Mesenchymal stem cell (in vitro differentiated cells and primary cell): ENCODE measurements at regions not wholly inside any gene's neighbourhood (a gene's known extent, or its start where the extent isn't known, plus 50 kb on each side); places are given as distances from the start of the nearest gene placed in this dataset.
A peak's percentile ranks its signal among the peaks of the same experiment; 100 is the strongest.

Experiments used
- DNase-seq: peaks from one replicate; pipeline ENCODE4 v3.0.0-alpha.2; 2013
- H2AFZ ChIP-seq: one replicate; pipeline ENCODE4 v1.6.1; 2013; ENCODE audit warnings: low read depth, mild to moderate bottlenecking, control low read depth, inconsistent platforms, low read length, moderate library complexity
- H2AK5ac ChIP-seq: 2 replicates; pipeline ENCODE4 v1.6.1; 2013; ENCODE audit warnings: low read length, moderate library complexity, mild to moderate bottlenecking, inconsistent platforms; ENCODE audit not compliant: severe bottlenecking
- H2BK120ac ChIP-seq: one replicate; pipeline ENCODE4 v1.6.1; 2013; ENCODE audit warnings: low read depth, mild to moderate bottlenecking, inconsistent platforms, low read length, moderate library complexity
- H2BK12ac ChIP-seq, 2 experiments: one replicate each; pipeline ENCODE4 v1.6.1; 2013; ENCODE audit warnings: inconsistent platforms in 2 of 2, low read length in 2 of 2, mild to moderate bottlenecking in 2 of 2, moderate library complexity in 2 of 2, control low read depth in 1 of 2
- H2BK15ac ChIP-seq: one replicate; pipeline ENCODE4 v1.6.1; 2013; ENCODE audit warnings: mild to moderate bottlenecking, low read depth, inconsistent platforms; ENCODE audit not compliant: poor library complexity, severe bottlenecking
- H2BK5ac ChIP-seq: 2 replicates; pipeline ENCODE4 v1.6.1; 2013; ENCODE audit warnings: low read depth, mild to moderate bottlenecking, low read length, control low read depth, inconsistent platforms; ENCODE audit not compliant: poor library complexity, severe bottlenecking
- H3K14ac ChIP-seq, 2 experiments: one replicate each; pipeline ENCODE4 v1.6.1; 2013; ENCODE audit warnings: inconsistent platforms in 2 of 2, low read length in 2 of 2, control low read depth in 1 of 2, mild to moderate bottlenecking in 1 of 2, moderate library complexity in 1 of 2
- H3K18ac ChIP-seq, 2 experiments: one replicate each; pipeline ENCODE4 v1.6.1; 2013; ENCODE audit warnings: inconsistent platforms in 2 of 2, low read length in 2 of 2, control low read depth in 1 of 2, low read depth in 1 of 2, mild to moderate bottlenecking in 1 of 2
- H3K23ac ChIP-seq, 2 experiments: one replicate each; pipeline ENCODE4 v1.6.1; 2013; ENCODE audit warnings: inconsistent platforms in 2 of 2, low read length in 2 of 2, mild to moderate bottlenecking in 2 of 2, moderate library complexity in 2 of 2, control low read depth in 1 of 2
- H3K27ac ChIP-seq: 2 replicates; pipeline ENCODE4 v1.5.1; 2013; ENCODE audit warnings: mild to moderate bottlenecking, moderate library complexity, low read length, control low read depth, inconsistent platforms; ENCODE audit not compliant: poor library complexity, severe bottlenecking
- H3K27me3 ChIP-seq, 2 experiments: 2 replicates each; pipeline versions ENCODE4 v1.6.1 to v1.7.0; 2013; ENCODE audit warnings: low read length in 2 of 2, mild to moderate bottlenecking in 2 of 2, moderate library complexity in 2 of 2, control low read depth in 1 of 2, inconsistent platforms in 1 of 2; ENCODE audit not compliant: control insufficient read depth in 1 of 2, insufficient read depth in 1 of 2
- H3K36me3 ChIP-seq, 2 experiments: 2 replicates each; pipeline versions ENCODE4 v1.6.1 to v1.7.0; 2013; ENCODE audit warnings: low read length in 2 of 2, control low read depth in 1 of 2, inconsistent platforms in 1 of 2, low read depth in 1 of 2, mild to moderate bottlenecking in 1 of 2; ENCODE audit not compliant: insufficient read depth in 2 of 2, control insufficient read depth in 1 of 2
- H3K4ac ChIP-seq, 2 experiments: one replicate each; pipeline ENCODE4 v1.6.1; 2013; ENCODE audit warnings: inconsistent platforms in 2 of 2, low read length in 2 of 2, mild to moderate bottlenecking in 2 of 2, moderate library complexity in 2 of 2, control low read depth in 1 of 2, low read depth in 1 of 2
- H3K4me1 ChIP-seq: 2 replicates; pipeline ENCODE4 v1.6.1; 2013; ENCODE audit warnings: low read depth, low read length, control low read depth; ENCODE audit not compliant: control insufficient read depth, insufficient read depth
- H3K4me2 ChIP-seq: 2 replicates; pipeline ENCODE4 v1.6.1; 2013; ENCODE audit warnings: low read length, mild to moderate bottlenecking, inconsistent platforms; ENCODE audit not compliant: poor library complexity, severe bottlenecking
- H3K4me3 ChIP-seq, 2 experiments: 2 replicates each; pipeline versions ENCODE4 v1.5.1 to v1.7.0; 2013; ENCODE audit warnings: low read length in 2 of 2, mild to moderate bottlenecking in 2 of 2, control low read depth in 1 of 2, low read depth in 1 of 2; ENCODE audit not compliant: insufficient read depth in 1 of 2
- H3K79me1 ChIP-seq: replicated peaks from 2 replicates; pipeline ENCODE4 v1.6.1; 2013; ENCODE audit warnings: mild to moderate bottlenecking, control low read depth, low read length, inconsistent platforms; ENCODE audit not compliant: poor library complexity, severe bottlenecking
- H3K9ac ChIP-seq: 2 replicates; pipeline ENCODE4 v1.7.0; 2013; ENCODE audit warnings: mild to moderate bottlenecking, low read length, moderate library complexity
- H3K9me3 ChIP-seq: 2 replicates; pipeline ENCODE4 v1.7.0; 2013; ENCODE audit warnings: mild to moderate bottlenecking, low read length; ENCODE audit not compliant: control insufficient read depth
- H4K8ac ChIP-seq: one replicate; pipeline ENCODE4 v1.6.1; 2013; ENCODE audit warnings: inconsistent platforms, mild to moderate bottlenecking, low read length, moderate library complexity
- H4K91ac ChIP-seq: one replicate; pipeline ENCODE4 v1.6.1; 2013; ENCODE audit warnings: mild to moderate bottlenecking, low read length, inconsistent platforms
- WGBS: methylation state at CpG from one replicate; pipeline ENCODE4 v1.1.7; 2013; ENCODE audit warnings: mixed read lengths; 5-methylcytosine and 5-hydroxymethylcytosine counted together

DNA sequence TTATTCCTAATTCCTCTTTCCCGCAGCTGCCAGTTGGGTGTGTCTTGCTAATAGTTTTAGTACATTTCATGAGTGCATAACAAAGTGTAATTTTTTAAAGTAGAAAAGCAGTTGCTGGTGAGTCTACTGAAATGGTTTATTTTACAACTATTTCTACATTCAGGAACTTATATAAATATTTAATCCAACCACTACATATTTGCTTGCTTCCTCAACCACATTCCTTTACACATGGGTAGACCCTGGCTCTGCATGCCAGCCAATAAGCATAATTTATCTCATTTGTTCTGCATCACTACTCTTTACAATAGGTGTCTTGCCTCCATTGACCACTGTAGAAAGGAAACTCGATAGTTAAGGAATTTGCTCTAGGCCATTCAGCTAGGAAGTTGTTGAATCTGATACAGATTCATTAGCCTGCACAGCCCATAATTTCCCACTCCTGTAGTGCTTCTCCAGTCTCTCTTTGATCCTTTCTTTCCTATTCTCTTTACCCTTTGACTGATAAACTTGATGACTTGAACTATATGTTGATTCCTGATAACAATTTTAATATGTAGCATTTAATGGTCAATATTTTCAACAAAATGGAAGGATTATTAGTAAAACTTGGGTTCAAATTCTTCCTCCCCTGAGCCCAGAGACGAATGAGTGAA is 342.5 kb upstream of the ACTBL2 start:
- H2AFZ ChIP-seq, result no peak overlapping the region
- no peak overlapping the region for H4K8ac ChIP-seq
- H3K79me1 ChIP-seq, result no peaks in the 10 kb centered on the region
- H3K4me3 ChIP-seq, result no peak overlapping the region
- H2BK120ac ChIP-seq, result no peak overlapping the region
- H3K18ac ChIP-seq, result no peak overlapping the region
- H2BK12ac ChIP-seq, result no peak overlapping the region
- H3K14ac ChIP-seq, result no peak overlapping the region
- peak overlapping the region; percentile 99 for H3K27ac ChIP-seq
- peaks cover 3% of the 10 kb centered on the region for H3K4me1 ChIP-seq
- no peaks in the 10 kb centered on the region for H3K36me3 ChIP-seq
- no peak overlapping the region for H4K91ac ChIP-seq
- H3K9me3 ChIP-seq, result peaks cover 16% of the 10 kb centered on the region
- no peak for DNase-seq
- no peak overlapping the region for H3K4ac ChIP-seq
- peak overlapping the region; percentile 93 for H2BK5ac ChIP-seq
- no peak overlapping the region for H2AK5ac ChIP-seq
- H3K9ac ChIP-seq, result no peak overlapping the region
- 63% methylated on average over 1 of the region's 3 CpGs for WGBS
- no peak overlapping the region for H3K4me2 ChIP-seq
- no peak overlapping the region for H3K23ac ChIP-seq
- no peak overlapping the region for H2BK15ac ChIP-seq
- no peaks in the 10 kb centered on the region for H3K27me3 ChIP-seq

DNA sequence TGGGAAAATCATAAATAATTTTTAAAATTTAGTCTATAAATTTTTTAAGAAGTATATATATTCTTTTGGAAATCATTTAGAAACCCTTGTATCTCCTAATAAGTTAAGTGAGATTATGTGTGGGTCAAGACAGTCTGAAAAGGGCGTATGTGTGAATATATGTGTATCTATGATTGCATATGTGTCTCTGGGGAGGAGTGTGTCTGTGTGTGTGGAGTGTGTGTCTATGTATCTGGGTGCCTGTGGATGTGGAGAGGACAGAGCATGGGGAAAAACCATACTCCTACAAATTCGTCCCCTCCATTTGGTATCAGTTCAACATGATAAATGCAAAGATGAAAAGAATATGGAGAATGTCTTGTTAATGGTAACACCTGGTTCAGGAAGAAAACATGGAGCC is 342.0 kb upstream of the ACTBL2 start:
- 95% methylated on average over 1 of the region's 2 CpGs for WGBS
- Histone ChIP-seq H3K27me3 (no peaks in the 10 kb centered on the region), H3K4me3 (no peak overlapping the region), H2AK5ac (peak overlapping the region; percentile 57), H3K4me1 (peaks cover 3% of the 10 kb centered on the region), H3K4ac (no peak overlapping the region), H3K18ac (no peak overlapping the region), H2AFZ (no peak overlapping the region), H3K27ac (peak overlapping the region; percentile 99), H3K4me2 (no peak overlapping the region), H3K14ac (no peak overlapping the region), H3K36me3 (no peaks in the 10 kb centered on the region), H2BK15ac (no peak overlapping the region), H4K8ac (no peak overlapping the region), H4K91ac (no peak overlapping the region), H3K9me3 (peaks cover 21% of the 10 kb centered on the region), H3K79me1 (no peaks in the 10 kb centered on the region), H2BK120ac (no peak overlapping the region), H2BK12ac (no peak overlapping the region), H3K9ac (no peak overlapping the region), H3K23ac (no peak overlapping the region), H2BK5ac (peak overlapping the region; percentile 93)
- no peak for DNase-seq

DNA sequence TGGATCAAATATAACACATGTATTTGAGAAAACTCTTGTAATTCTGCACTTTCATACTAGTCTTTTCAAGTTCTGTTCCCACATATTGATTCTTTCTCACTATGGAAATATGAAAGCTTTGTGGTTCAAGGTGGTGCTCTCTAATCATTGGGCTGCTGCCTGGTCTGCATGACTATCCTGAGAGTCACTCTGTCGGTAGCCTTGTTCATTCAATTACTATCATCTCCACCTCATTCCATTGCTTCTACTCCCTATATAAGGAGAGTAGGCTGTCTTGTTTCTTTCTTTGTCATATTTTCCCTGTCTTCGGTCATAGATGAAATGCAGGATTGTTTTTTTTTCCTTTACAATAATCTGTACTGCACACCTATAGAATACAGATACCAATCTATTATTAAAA is 341.4 kb upstream of the ACTBL2 start:
- peak overlapping the region; percentile 81 for H2BK5ac ChIP-seq
- no peak overlapping the region for H4K8ac ChIP-seq
- no peak for DNase-seq
- H3K27ac ChIP-seq, result peak overlapping the region; percentile 92
- no peak overlapping the region for H3K18ac ChIP-seq
- H3K4me3 ChIP-seq, result no peak overlapping the region
- H3K79me1 ChIP-seq, result no peaks in the 10 kb centered on the region
- H3K4me2 ChIP-seq, result no peak overlapping the region
- no peak overlapping the region for H2BK120ac ChIP-seq
- H2AK5ac ChIP-seq, result no peak overlapping the region
- H4K91ac ChIP-seq, result no peak overlapping the region
- H2BK15ac ChIP-seq, result no peak overlapping the region
- no peak overlapping the region for H3K23ac ChIP-seq
- no CpG with 5 or more reads among the region's 2 CpGs for WGBS
- no peak overlapping the region for H3K4ac ChIP-seq
- peaks cover 22% of the 10 kb centered on the region for H3K9me3 ChIP-seq
- no peak overlapping the region for H2AFZ ChIP-seq
- no peak overlapping the region for H3K9ac ChIP-seq
- no peak overlapping the region for H2BK12ac ChIP-seq
- no peaks in the 10 kb centered on the region for H3K27me3 ChIP-seq
- no peaks in the 10 kb centered on the region for H3K36me3 ChIP-seq
- H3K14ac ChIP-seq, result no peak overlapping the region
- H3K4me1 ChIP-seq, result peaks cover 3% of the 10 kb centered on the region

DNA sequence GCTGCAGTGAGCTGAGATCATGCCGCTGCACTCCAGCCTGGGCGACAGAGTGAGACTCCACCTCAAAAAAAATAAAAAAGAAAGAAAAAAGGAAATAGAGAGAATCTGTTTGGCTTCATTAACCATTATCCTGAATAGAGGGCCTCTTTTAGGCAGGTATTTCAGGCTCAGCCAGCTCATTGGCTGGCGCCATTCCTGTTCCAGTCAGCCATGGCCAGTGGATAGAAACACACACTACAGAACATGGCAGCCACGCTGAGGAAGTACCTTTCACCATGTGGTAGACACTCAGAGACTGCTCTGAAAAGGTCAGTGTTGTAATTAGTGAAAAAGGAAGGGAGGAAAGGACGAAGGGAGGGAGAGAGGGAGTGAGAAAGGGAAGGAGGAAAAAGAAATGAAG is 340.0 kb upstream of the ACTBL2 start:
- H4K8ac ChIP-seq, result no peak overlapping the region
- H3K27ac ChIP-seq, result no peak overlapping the region
- H4K91ac ChIP-seq, result no peak overlapping the region
- no peak overlapping the region for H3K9ac ChIP-seq
- no peak overlapping the region for H2AFZ ChIP-seq
- H2BK15ac ChIP-seq, result no peak overlapping the region
- peaks cover 22% of the 10 kb centered on the region for H3K9me3 ChIP-seq
- no peak overlapping the region for H3K23ac ChIP-seq
- no peak overlapping the region for H3K4me2 ChIP-seq
- H3K4ac ChIP-seq, result no peak overlapping the region
- WGBS, result 93% methylated on average over 3 of the region's 5 CpGs
- no peaks in the 10 kb centered on the region for H3K79me1 ChIP-seq
- H3K18ac ChIP-seq, result no peak overlapping the region
- H3K14ac ChIP-seq, result no peak overlapping the region
- H3K27me3 ChIP-seq, result no peaks in the 10 kb centered on the region
- no peak overlapping the region for H2BK120ac ChIP-seq
- no peak overlapping the region for H2BK12ac ChIP-seq
- H2BK5ac ChIP-seq, result peak overlapping the region; percentile 60
- H3K4me1 ChIP-seq, result peaks cover 3% of the 10 kb centered on the region
- H3K4me3 ChIP-seq, result no peak overlapping the region
- H2AK5ac ChIP-seq, result peak overlapping the region; percentile 54
- H3K36me3 ChIP-seq, result no peaks in the 10 kb centered on the region
- no peak for DNase-seq
